Right ventricle myocardium superior (tissue), 1 donor: ENCODE measurements at regions not wholly inside any gene's neighbourhood (a gene's known extent, or its start where the extent isn't known, plus 50 kb on each side); places are given as distances from the start of the nearest gene placed in this dataset.
"Not testable (repeated sequence)": the region's sequence is repeated elsewhere in the genome, so short reads cannot be mapped to it uniquely, and the experiment has no call there.

Experiments
- ATAC-seq: fragments of 200-7000 bp; cut with Tn5 transposase; one replicate; pipeline ENCODE4 v1.9.1; 2020; ENCODE audit warnings: mild to moderate bottlenecking; ENCODE audit not compliant: poor library complexity
- DNase-seq: peaks from one replicate; pipeline ENCODE4 v3.0.0-alpha.2; 2020
- intact Hi-C: fragments of 100-400 bp; cut with DNase I; formaldehyde crosslinking; loops from one replicate; pipeline ENCODE4 v1.11.2; 2022
- donor health status: DM: no; HTN: yes; CAD: no; lungs with severe emphysema.

GRCh38 chr4:188737251-188738002 is 598.2 kb downstream of the TRIML1 start:
- DNase-seq: no peak
- ATAC-seq: no peak
- intact Hi-C loops: no loop called here

GRCh38 chr4:188738290-188738689 is 599.0 kb downstream of the TRIML1 start:
- peak; percentile 40 for DNase-seq
- ATAC-seq, intact Hi-C loops: not testable (repeated sequence)

DNA sequence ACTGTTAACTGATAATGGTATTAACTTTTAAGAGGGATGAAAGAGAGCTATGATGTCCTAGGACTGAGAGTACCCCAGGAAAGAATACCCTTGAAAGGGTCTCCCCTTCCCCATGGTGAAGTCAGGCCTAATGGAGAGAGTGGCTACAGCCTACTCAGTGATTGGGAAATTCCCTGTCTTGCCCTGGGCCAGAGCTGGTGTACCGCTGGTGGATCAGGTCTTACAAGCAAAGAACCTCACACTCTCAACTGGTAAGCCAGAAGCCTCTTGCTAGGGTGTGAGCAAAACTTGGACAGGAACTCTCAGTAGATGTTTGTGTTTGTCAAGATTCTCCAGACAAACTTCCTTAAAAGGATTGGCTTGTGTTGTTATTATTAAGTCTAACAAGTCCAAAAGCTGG is 600.9 kb downstream of the TRIML1 start:
- ATAC-seq, intact Hi-C loops, DNase-seq: not testable (repeated sequence)

DNA sequence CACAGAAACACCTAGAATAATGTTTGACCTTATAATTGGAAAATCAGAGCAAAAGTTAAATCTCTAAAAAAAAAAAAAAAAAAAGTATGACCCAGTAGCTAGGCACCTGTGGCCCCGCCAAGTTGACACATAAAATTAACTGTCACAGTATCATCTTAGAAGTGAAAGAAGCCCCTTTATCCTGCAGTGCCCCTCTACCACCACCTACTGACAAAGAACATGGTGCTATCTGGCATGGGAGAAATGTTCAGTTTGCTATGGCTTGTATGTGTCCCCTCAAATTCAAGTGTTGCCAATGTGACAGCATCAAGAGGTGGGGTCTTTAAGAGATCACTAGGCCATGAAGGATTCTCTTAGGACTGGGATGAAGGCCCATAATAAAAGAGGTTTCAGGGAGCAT is 601.5 kb downstream of the TRIML1 start:
- ATAC-seq, intact Hi-C loops, DNase-seq: not testable (repeated sequence)

DNA sequence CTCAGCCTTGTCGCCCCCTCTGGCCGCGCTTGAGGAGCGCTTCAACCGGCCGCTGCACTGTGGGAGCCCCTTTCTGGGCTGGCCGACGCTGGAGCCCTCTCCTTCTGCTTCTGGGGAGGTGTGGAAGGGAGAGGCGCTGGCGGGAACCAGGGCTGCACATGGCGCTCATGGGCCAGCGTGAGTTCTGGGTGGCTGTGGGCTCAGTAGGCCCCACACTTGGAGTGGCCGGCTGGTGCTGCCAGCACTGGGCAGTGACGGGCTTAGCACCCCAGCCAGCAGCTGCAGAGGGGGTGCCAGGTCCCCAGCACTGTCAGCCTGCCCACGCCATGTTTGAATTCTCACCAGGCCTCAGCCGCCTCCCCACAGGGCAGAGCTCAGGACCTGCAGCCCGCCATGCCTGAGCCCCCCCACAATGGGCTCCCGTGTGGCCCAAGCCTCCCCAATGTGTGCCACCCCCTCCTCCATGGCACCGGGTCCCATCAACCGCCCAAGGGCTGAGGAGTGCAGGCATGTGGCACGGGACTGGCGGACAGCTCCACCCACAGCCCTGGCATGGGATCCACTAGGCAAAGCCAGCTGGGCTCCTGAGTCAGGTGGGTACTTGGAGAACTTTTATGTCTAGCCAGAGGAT is 615.2 kb downstream of the TRIML1 start:
- no peak for DNase-seq
- intact Hi-C loops: no loop called here
- no peak for ATAC-seq

- intact Hi-C loops: no loop called here
- ATAC-seq: no peak
- no peak for DNase-seq
Measured at GRCh38 chr4:188767496-188767895, 628.3 kb downstream of the TRIML1 start.

- intact Hi-C loops: no loop called here
- DNase-seq: no peak
- no peak for ATAC-seq
Measured at GRCh38 chr4:188778905-188779304, 639.7 kb downstream of the TRIML1 start.

DNA sequence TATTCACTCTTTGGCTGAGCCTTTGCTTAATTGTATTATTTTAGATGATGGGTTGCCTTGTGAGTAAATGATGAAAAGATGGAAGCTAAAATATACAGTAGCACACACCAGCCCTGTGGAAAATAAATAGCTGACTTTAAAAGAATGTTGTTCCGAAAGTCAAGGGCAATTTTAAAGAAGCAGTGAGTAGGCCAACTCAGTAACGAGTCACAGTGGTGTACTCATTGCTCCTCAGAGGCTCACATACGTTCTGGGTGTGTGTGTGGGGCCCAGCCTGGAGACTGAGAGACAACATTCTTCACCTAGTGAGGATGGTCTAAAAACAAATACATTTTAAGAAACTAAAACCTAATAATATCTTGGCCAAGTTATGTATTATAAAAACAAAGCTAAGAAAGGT is 640.3 kb downstream of the TRIML1 start:
- DNase-seq: no peak

GRCh38 chr4:188780028-188780427 is 640.8 kb downstream of the TRIML1 start:
- ATAC-seq: no peak
- intact Hi-C loops: no loop called here

More for the DNA sequence above, 640.3 kb downstream of the TRIML1 start:
- ATAC-seq: no peak
- intact Hi-C loops: no loop called here

DNA sequence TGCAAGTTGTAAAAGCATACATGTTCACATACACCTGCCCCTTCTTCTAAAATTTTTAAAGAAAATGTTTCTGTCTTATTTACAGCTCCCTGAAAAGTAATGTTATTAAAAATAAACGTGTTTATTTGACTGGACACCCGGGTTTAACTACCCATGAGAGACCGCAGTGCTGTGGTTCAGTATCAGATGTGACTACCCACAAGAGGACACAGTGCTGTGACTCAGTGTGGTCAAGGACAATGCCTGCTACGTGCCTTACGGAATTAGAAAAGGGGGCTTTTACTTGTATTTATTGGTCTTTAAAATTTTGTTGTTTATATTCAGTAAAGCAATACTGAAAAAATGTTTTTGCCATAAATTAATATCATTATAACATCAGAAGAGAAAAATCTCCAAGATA is 641.4 kb downstream of the TRIML1 start:
- ATAC-seq: no peak
- intact Hi-C loops: no loop called here
- no peak for DNase-seq

More at GRCh38 chr4:188780028-188780427, 640.8 kb downstream of the TRIML1 start:
- no peak for DNase-seq

GRCh38 chr4:188781655-188782054 is 642.4 kb downstream of the TRIML1 start:
- intact Hi-C loops: no loop called here
- ATAC-seq: no peak
- DNase-seq: no peak

- no peak for DNase-seq
- no peak for ATAC-seq
- intact Hi-C loops: no loop called here
Measured at GRCh38 chr4:188783175-188783574, 643.9 kb downstream of the TRIML1 start.

DNA sequence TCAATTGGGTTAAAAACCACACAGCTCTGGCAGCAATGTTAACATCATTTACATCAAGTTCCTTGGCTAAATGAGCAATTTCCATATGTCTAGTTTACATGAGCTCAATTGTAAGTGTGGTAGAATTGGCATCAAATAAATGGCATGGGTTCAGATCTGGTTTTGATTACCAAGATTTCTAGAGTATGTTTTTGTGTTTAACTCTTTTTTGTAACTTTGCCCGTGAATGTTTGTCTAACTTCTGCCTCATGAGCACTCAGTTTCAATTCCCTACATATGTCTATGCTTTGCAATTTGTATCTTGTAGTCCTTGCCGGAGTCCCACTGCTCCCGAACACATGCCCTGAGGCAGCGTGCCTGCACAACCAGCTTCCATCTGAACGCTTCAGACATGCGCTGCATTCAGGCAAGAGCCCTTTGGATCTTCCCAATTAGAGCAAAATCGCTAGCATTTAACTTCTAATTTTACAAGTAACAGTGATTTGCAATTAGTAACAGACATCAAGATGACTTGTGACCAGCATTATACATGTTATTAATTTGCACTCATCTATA is 644.4 kb downstream of the TRIML1 start:
- ATAC-seq (no peak), DNase-seq (no peak)
- intact Hi-C loops: no loop called here

- intact Hi-C loops, DNase-seq, ATAC-seq: not testable (repeated sequence)
Measured at GRCh38 chr4:188796600-188796999, 657.4 kb downstream of the TRIML1 start.

DNA sequence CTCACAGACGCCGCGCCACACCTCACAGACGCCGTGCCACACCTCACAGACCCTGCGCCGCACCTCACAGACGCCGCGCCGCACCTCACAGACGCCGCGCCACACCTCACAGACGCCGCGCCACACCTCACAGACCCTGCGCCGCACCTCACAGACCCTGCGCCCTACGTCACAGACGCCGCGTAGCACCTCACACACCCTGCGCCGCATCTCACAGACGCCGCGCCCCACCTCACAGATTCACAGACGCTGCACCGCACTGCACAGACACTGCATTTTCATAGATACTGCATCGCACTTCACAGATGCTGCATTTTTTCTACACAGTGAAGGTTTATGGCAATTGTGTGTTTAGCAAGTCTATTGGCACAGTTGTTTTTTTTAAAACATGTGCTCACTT is 657.8 kb downstream of the TRIML1 start:
- DNase-seq, ATAC-seq, intact Hi-C loops: not testable (repeated sequence)

- intact Hi-C loops: no loop called here
- no peak for ATAC-seq
- no peak for DNase-seq
Measured at GRCh38 chr4:188804861-188805260, 665.6 kb downstream of the TRIML1 start.

DNA sequence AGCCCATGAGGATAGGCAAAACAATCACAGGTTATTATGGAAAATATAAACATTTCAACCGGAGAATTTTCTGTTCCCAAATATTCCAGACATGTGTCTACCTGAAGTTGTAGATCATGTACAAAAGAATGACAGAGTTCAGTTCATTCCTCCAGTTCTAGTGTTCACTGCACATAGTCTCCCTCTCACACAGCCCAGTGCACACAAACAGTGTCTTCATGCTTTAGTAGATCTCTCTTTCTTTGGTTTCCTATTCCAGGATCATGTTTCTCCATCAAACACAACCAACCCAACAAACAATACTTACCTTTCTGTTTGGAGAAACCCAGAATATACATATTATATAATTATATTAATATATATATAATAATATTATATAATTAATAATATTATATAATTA is 671.9 kb downstream of the TRIML1 start:
- DNase-seq (no peak), ATAC-seq (no peak)
- intact Hi-C loops: no loop called here

DNA sequence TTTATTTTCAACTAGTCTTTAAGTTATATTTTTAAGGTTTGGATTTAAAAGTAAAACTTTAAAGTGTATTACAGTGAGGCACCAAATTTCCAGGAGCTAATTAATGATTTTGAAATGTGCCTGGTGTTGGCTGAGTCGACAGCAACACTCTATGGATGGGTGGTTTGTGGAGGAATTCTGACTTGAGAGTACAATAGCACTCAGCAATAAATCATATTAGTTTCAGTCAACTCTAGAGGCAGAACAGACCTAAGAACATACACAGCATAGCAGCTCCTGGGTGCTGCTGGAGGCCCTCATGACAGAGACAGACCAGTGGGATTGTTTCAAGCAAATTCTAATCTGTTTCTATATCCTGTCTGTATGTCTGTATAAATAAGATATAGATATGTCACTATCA is 673.4 kb downstream of the TRIML1 start:
- DNase-seq (no peak), ATAC-seq (no peak)
- intact Hi-C loops: no loop called here

GRCh38 chr4:188818300-188818699 is 679.1 kb downstream of the TRIML1 start:
- intact Hi-C loops: no loop called here
- no peak for ATAC-seq
- no peak for DNase-seq

DNA sequence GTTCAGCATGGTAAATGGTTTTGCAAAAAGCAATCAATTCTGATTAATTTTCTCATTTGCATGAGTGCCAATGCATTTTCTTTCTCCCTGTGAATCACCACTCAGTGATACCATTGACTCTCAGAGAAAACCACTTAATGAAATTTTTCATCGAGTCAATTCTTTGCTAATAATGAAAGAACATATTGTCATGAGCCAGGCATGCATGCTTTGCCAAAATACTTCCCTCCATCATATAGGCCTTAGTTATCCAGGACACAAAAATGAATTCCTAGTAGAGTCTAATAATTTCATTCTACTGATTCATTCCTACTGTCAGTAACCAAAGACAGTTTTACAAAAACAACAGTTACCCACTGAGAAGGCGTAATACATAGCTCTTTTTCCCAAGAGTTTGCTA is 680.0 kb downstream of the TRIML1 start:
- intact Hi-C loops: no loop called here
- DNase-seq (no peak), ATAC-seq (no peak)
